ENCODE measurements at regions not wholly inside any gene's neighbourhood (a gene's known extent, or its start where the extent isn't known, plus 50 kb on each side); places are given as distances from the start of the nearest gene placed in this dataset.

GRCh38 chr6:49151461-49151860, 311.6 kb downstream of the MMUT start:
- TF ChIP-seq, protein P1, sequence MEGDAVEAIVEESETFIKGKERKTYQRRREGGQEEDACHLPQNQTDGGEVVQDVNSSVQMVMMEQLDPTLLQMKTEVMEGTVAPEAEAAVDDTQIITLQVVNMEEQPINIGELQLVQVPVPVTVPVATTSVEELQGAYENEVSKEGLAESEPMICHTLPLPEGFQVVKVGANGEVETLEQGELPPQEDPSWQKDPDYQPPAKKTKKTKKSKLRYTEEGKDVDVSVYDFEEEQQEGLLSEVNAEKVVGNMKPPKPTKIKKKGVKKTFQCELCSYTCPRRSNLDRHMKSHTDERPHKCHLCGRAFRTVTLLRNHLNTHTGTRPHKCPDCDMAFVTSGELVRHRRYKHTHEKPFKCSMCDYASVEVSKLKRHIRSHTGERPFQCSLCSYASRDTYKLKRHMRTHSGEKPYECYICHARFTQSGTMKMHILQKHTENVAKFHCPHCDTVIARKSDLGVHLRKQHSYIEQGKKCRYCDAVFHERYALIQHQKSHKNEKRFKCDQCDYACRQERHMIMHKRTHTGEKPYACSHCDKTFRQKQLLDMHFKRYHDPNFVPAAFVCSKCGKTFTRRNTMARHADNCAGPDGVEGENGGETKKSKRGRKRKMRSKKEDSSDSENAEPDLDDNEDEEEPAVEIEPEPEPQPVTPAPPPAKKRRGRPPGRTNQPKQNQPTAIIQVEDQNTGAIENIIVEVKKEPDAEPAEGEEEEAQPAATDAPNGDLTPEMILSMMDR (IDR thresholded peaks at IDR 0.05): no peak
- no peak for TF ChIP-seq ZFX (IDR thresholded peaks at IDR 0.05; ENCODE audit: borderline replicate concordance)
